ENCODE measurements at regions not wholly inside any gene's neighbourhood (a gene's known extent, or its start where the extent isn't known, plus 50 kb on each side); places are given as distances from the start of the nearest gene placed in this dataset.
"Not testable (repeated sequence)": the region's sequence is repeated elsewhere in the genome, so short reads cannot be mapped to it uniquely, and the experiment has no call there.

- H3K79me2 ChIP-seq (ENCODE audit: insufficient read depth, low read length) = no peaks in the 10 kb centered on the region
- no peaks in the 10 kb centered on the region for H3K27me3 ChIP-seq (ENCODE audit: insufficient read depth, low read length)
- no peak overlapping the region for H3K4me2 ChIP-seq (ENCODE audit: insufficient read depth, low read length)
- DNase-seq (ENCODE audit: insufficient read length, low spot score, missing footprints) = no peak
- H3K4me3 ChIP-seq (ENCODE audit: insufficient read depth, low read length) = no peak overlapping the region
- H3K9me3 ChIP-seq (ENCODE audit: low read depth, low read length) = no peaks in the 10 kb centered on the region
- H2AFZ ChIP-seq (ENCODE audit: low read length) = no peak overlapping the region
- no peaks in the 10 kb centered on the region for H4K20me1 ChIP-seq (ENCODE audit: insufficient read depth, low read length)
- H3K36me3 ChIP-seq (ENCODE audit: insufficient read depth, low read length) = no peaks in the 10 kb centered on the region
- TF ChIP-seq CTCF (IDR thresholded peaks at IDR 0.05; ENCODE audit: extremely low read depth, low read depth, low read length) = no peak
- no peak overlapping the region for H3K27ac ChIP-seq (ENCODE audit: low read depth, low read length)
- no peaks in the 10 kb centered on the region for H3K4me1 ChIP-seq (ENCODE audit: insufficient read depth, low read length)
These were observed 1507.5 kb downstream of the OLFM4 start for GRCh38 chr13:54536112-54536511.

DNA sequence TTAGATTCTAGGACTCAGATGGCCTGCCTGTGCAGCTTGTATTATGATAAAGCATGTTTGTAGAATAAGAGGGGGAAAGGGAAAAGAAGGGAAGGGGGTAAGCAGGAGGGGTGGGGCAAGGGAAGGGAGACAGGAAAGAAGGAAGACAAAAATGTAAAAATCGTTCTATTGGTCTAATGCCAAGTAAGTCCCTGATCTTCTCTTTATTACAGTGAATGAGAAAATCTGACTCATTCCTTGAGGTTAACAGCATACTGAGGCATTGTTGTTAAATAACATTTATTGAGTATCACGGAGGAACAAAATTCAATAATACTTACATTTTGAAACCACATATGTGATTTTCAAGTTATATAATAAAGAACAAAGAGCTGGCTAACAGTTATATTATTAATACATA, 1534.7 kb downstream of the OLFM4 start:
- Histone ChIP-seq H4K20me1 (ENCODE audit: insufficient read depth, low read length) (no peaks in the 10 kb centered on the region), H3K79me2 (ENCODE audit: insufficient read depth, low read length) (no peaks in the 10 kb centered on the region), H3K9me3 (ENCODE audit: low read depth, low read length) (peaks cover 2% of the 10 kb centered on the region), H3K27ac (ENCODE audit: low read depth, low read length) (no peak overlapping the region), H3K4me3 (ENCODE audit: insufficient read depth, low read length) (no peak overlapping the region), H3K27me3 (ENCODE audit: insufficient read depth, low read length) (no peaks in the 10 kb centered on the region), H3K36me3 (ENCODE audit: insufficient read depth, low read length) (no peaks in the 10 kb centered on the region), H2AFZ (ENCODE audit: low read length) (no peak overlapping the region), H3K4me1 (ENCODE audit: insufficient read depth, low read length) (no peaks in the 10 kb centered on the region), H3K4me2 (ENCODE audit: insufficient read depth, low read length) (no peak overlapping the region)
- DNase-seq (ENCODE audit: insufficient read length, low spot score, missing footprints) = no peak
- no peak for TF ChIP-seq CTCF (IDR thresholded peaks at IDR 0.05; ENCODE audit: extremely low read depth, low read depth, low read length)

- H3K27ac ChIP-seq (ENCODE audit: low read depth, low read length); H3K27me3 ChIP-seq (ENCODE audit: insufficient read depth, low read length); H3K36me3 ChIP-seq (ENCODE audit: insufficient read depth, low read length); DNase-seq (ENCODE audit: insufficient read length, low spot score, missing footprints); H2AFZ ChIP-seq (ENCODE audit: low read length); H3K79me2 ChIP-seq (ENCODE audit: insufficient read depth, low read length); H3K4me1 ChIP-seq (ENCODE audit: insufficient read depth, low read length); H4K20me1 ChIP-seq (ENCODE audit: insufficient read depth, low read length); H3K4me3 ChIP-seq (ENCODE audit: insufficient read depth, low read length); H3K4me2 ChIP-seq (ENCODE audit: insufficient read depth, low read length); H3K9me3 ChIP-seq (ENCODE audit: low read depth, low read length): not testable (repeated sequence)
These were observed 1543.4 kb downstream of the OLFM4 start for GRCh38 chr13:54572037-54572436.

- Histone ChIP-seq H3K4me1 (ENCODE audit: insufficient read depth, low read length) (no peaks in the 10 kb centered on the region), H3K4me2 (ENCODE audit: insufficient read depth, low read length) (no peak overlapping the region), H3K9me3 (ENCODE audit: low read depth, low read length) (peaks cover 7% of the 10 kb centered on the region), H3K27me3 (ENCODE audit: insufficient read depth, low read length) (no peaks in the 10 kb centered on the region), H3K27ac (ENCODE audit: low read depth, low read length) (no peak overlapping the region), H4K20me1 (ENCODE audit: insufficient read depth, low read length) (no peaks in the 10 kb centered on the region), H2AFZ (ENCODE audit: low read length) (no peak overlapping the region), H3K79me2 (ENCODE audit: insufficient read depth, low read length) (no peaks in the 10 kb centered on the region), H3K36me3 (ENCODE audit: insufficient read depth, low read length) (no peaks in the 10 kb centered on the region), H3K4me3 (ENCODE audit: insufficient read depth, low read length) (no peak overlapping the region)
- DNase-seq (ENCODE audit: insufficient read length, low spot score, missing footprints) = no peak
- TF ChIP-seq CTCF (IDR thresholded peaks at IDR 0.05; ENCODE audit: extremely low read depth, low read depth, low read length) = no peak
These were observed 1544.6 kb downstream of the OLFM4 start for GRCh38 chr13:54573186-54573585.

DNA sequence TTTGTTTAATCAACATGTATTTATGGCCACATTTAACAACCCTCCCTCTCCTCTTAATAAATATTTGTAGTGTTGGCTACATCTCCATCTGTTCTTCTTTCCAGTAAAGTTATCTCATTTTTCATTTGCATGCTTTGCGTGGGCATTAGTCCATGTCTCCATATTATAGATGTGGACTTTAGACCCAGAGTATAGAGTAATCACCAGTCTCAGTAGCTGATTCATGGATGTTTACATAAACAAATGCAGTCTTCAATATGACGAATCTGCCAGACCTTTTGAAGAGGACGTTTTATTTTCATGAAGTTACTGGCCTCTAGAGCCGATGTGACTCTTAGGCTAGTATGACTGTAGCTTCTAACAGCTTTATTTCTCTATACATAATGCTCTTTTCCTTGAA, 1546.2 kb downstream of the OLFM4 start:
- Histone ChIP-seq H4K20me1 (ENCODE audit: insufficient read depth, low read length) (no peaks in the 10 kb centered on the region), H3K4me2 (ENCODE audit: insufficient read depth, low read length) (no peak overlapping the region), H3K4me1 (ENCODE audit: insufficient read depth, low read length) (no peaks in the 10 kb centered on the region), H3K79me2 (ENCODE audit: insufficient read depth, low read length) (no peaks in the 10 kb centered on the region), H3K27me3 (ENCODE audit: insufficient read depth, low read length) (no peaks in the 10 kb centered on the region), H2AFZ (ENCODE audit: low read length) (no peak overlapping the region), H3K9me3 (ENCODE audit: low read depth, low read length) (peaks cover 7% of the 10 kb centered on the region), H3K36me3 (ENCODE audit: insufficient read depth, low read length) (no peaks in the 10 kb centered on the region), H3K27ac (ENCODE audit: low read depth, low read length) (no peak overlapping the region), H3K4me3 (ENCODE audit: insufficient read depth, low read length) (no peak overlapping the region)
- DNase-seq (ENCODE audit: insufficient read length, low spot score, missing footprints) = no peak
- TF ChIP-seq CTCF (IDR thresholded peaks at IDR 0.05; ENCODE audit: extremely low read depth, low read depth, low read length) = no peak

All from osteoblast (primary cell).